GM23248 (cell line): ENCODE measurements at regions not wholly inside any gene's neighbourhood (a gene's known extent, or its start where the extent isn't known, plus 50 kb on each side); places are given as distances from the start of the nearest gene placed in this dataset.

ENCODE experiments used
- EZH2 ChIP-seq: fragments of 200-600 bp; sonication (generic); IDR thresholded peaks from 2 replicates; pipeline ENCODE4 v1.6.1; 2018; ENCODE audit warnings: antibody characterized with exemption, mild to moderate bottlenecking; ENCODE audit not compliant: insufficient read depth, poor library complexity, severe bottlenecking
- EZH2phosphoT487 ChIP-seq: fragments of 200-600 bp; sonication (generic); IDR thresholded peaks from 2 replicates; pipeline ENCODE4 v1.6.1; 2018; ENCODE audit warnings: antibody characterized with exemption, moderate library complexity, mild to moderate bottlenecking, low read depth; ENCODE audit not compliant: insufficient read depth

DNA sequence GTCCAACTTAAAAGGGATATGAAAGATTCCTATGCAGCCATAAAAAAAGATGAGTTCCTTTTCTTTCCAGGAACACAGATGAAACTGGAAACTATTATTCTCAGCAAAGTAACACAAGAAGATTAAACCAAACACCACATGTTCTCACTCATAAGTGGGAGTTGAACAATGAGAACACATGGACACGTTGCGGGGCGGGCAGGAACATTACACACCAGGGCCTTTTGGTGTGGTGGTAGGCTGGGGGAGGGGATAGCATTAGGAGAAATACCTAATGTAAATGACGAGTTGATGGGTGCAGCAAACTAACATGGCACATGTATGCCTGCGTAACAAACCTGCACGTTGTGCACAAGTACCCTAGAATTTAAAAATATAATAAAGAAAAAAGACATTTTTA lies 516.1 kb downstream of the LRRC70 start:
- TF ChIP-seq EZH2 (no peak), EZH2phosphoT487 (no peak)
